Right lobe of liver (tissue), 4 donors: ENCODE measurements at regions not wholly inside any gene's neighbourhood (a gene's known extent, or its start where the extent isn't known, plus 50 kb on each side); places are given as distances from the start of the nearest gene placed in this dataset.

Experiments
- POLR2A ChIP-seq: fragments of 450-650 bp; IDR thresholded peaks from one replicate; pipeline ENCODE4 v1.6.1; 2017; ENCODE audit warnings: antibody characterized with exemption, mild to moderate bottlenecking
- TF ChIP-seq, protein P1 (sequence below), 4 donors: fragments of 200-600 bp in 3 of 4; fragments of 450-650 bp in 1 of 4; IDR thresholded peaks; one replicate each; pipeline versions ENCODE4 v1.5.1 to v1.8.0; 2016 to 2022; ENCODE audit warnings: antibody characterized with exemption in 4 of 4, mild to moderate bottlenecking in 2 of 4
- donor health status: DM: no; HTN: no; CAD: no.
- donor health status: DM: no; HTN: no; CAD: no.
- donor health status: DM: no; HTN: yes; CAD: no.

DNA sequence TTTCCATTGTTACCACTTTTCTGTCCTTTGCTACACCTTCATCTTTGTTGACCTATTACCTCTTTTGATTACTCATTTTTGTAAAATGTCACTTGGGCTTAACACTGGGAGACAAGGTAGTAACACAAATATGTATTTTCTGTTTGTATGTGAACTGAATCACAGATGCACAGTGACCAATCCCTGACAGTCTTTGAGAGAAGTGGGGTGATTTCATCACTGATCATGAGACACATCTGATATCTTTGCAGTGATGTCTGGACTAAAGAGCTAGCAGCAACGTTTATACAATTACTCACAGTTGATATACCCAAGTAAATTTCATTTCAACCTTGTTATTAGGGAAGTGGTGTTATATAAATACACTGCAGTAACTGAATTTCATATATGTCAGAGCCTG is 1397.4 kb upstream of the SPRY2 start:
- TF ChIP-seq, protein P1, sequence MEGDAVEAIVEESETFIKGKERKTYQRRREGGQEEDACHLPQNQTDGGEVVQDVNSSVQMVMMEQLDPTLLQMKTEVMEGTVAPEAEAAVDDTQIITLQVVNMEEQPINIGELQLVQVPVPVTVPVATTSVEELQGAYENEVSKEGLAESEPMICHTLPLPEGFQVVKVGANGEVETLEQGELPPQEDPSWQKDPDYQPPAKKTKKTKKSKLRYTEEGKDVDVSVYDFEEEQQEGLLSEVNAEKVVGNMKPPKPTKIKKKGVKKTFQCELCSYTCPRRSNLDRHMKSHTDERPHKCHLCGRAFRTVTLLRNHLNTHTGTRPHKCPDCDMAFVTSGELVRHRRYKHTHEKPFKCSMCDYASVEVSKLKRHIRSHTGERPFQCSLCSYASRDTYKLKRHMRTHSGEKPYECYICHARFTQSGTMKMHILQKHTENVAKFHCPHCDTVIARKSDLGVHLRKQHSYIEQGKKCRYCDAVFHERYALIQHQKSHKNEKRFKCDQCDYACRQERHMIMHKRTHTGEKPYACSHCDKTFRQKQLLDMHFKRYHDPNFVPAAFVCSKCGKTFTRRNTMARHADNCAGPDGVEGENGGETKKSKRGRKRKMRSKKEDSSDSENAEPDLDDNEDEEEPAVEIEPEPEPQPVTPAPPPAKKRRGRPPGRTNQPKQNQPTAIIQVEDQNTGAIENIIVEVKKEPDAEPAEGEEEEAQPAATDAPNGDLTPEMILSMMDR (IDR thresholded peaks at IDR 0.05) = no peak
- TF ChIP-seq POLR2A = no peak
